Left lung (tissue), 4 donors: ENCODE measurements at regions not wholly inside any gene's neighbourhood (a gene's known extent, or its start where the extent isn't known, plus 50 kb on each side); places are given as distances from the start of the nearest gene placed in this dataset.
A peak's percentile ranks its signal among the peaks of the same experiment; 100 is the strongest.
"Not testable (repeated sequence)": the region's sequence is repeated elsewhere in the genome, so short reads cannot be mapped to it uniquely, and the experiment has no call there.

ENCODE experiments used
- ATAC-seq: fragments of 200-7000 bp; cut with Tn5 transposase; one replicate; pipeline ENCODE4 v1.9.1; 2020; ENCODE audit warnings: moderate library complexity
- DNase-seq, 4 donors: peaks; one replicate each; pipeline ENCODE4 v3.0.0-alpha.2; 2013 to 2020
- H3K27ac ChIP-seq, 2 donors: fragments of 200-600 bp; sonication (generic) in 1 of 2; one replicate each; pipeline versions ENCODE4 v1.5.0 to v1.8.0; 2020 to 2021
- H3K27me3 ChIP-seq, 2 donors: fragments of 200-600 bp; sonication (generic) in 1 of 2; one replicate each; pipeline versions ENCODE4 v1.5.0 to v1.8.0; 2020 to 2021
- H3K36me3 ChIP-seq, 2 donors: fragments of 200-600 bp; sonication (generic) in 1 of 2; one replicate each; pipeline versions ENCODE4 v1.5.0 to v1.8.0; 2020 to 2021
- H3K4me1 ChIP-seq, 2 donors: fragments of 200-600 bp; one replicate each; pipeline ENCODE4 v1.8.0; 2021
- H3K4me3 ChIP-seq, 2 donors: fragments of 200-600 bp; sonication (generic) in 1 of 2; one replicate each; pipeline versions ENCODE4 v1.5.0 to v1.8.0; 2020 to 2021; ENCODE audit warnings: mild to moderate bottlenecking in 1 of 2
- H3K9me3 ChIP-seq, 2 donors: fragments of 200-600 bp; sonication (generic) in 1 of 2; one replicate each; pipeline versions ENCODE4 v1.5.0 to v1.8.0; 2020 to 2021
- intact Hi-C, 2 donors: fragments of 100-400 bp; cut with DNase I; formaldehyde crosslinking; loops; one replicate each; pipeline versions ENCODE4 v1.11.2 to v1.14.2; 2022
- TF ChIP-seq, protein P1 (sequence below), 2 donors: fragments of 200-600 bp; sonication (generic) in 1 of 2; IDR thresholded peaks; one replicate each; pipeline versions ENCODE4 v1.5.0 to v1.8.0; 2021; ENCODE audit warnings: antibody characterized with exemption in 2 of 2
- donor health status: DM: no; HTN: yes; CAD: no.
- donor health status: DM: no; HTN: no; CAD: no.

DNA sequence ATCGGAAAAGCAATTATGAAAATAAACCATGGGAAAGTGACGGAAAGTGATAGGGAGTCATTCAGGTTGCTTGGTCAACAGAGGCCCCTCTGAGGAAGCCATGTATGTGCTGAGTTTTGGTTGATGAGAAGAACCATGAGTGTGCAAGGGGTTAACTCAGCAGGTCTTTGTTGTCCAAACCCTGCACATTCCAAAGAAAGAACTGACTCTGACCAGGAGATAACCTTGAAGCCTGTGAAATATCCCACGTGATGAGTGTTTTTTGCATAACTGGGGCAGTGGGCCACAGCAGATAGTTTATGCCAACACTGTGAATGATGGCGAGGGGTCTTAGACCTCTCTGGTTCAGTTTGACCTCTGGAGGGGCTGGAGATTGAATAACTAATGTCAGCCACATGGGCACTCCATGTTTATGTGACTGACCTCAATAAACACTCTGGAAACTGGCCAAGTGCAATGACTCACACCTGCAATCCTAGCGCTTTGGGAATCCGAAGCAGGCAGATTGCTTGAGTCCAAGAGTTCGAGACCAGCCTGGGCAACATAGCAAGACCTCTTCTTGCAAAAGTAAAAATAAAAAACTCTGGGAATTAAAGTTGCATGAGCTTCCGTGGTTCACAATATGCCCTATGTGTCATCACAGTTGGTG, 154.0 kb upstream of the FOXK1 start:
- Histone ChIP-seq H3K27me3 (no peaks in the 10 kb centered on the region), H3K4me3 (no peak overlapping the region), H3K36me3 (no peaks in the 10 kb centered on the region), H3K27ac (no peak overlapping the region), H3K9me3 (peaks cover 0 to 1% of the 10 kb centered on the region in 2 donors), H3K4me1 (no peaks in the 10 kb centered on the region)
- DNase-seq: no peak
- TF ChIP-seq, protein P1, sequence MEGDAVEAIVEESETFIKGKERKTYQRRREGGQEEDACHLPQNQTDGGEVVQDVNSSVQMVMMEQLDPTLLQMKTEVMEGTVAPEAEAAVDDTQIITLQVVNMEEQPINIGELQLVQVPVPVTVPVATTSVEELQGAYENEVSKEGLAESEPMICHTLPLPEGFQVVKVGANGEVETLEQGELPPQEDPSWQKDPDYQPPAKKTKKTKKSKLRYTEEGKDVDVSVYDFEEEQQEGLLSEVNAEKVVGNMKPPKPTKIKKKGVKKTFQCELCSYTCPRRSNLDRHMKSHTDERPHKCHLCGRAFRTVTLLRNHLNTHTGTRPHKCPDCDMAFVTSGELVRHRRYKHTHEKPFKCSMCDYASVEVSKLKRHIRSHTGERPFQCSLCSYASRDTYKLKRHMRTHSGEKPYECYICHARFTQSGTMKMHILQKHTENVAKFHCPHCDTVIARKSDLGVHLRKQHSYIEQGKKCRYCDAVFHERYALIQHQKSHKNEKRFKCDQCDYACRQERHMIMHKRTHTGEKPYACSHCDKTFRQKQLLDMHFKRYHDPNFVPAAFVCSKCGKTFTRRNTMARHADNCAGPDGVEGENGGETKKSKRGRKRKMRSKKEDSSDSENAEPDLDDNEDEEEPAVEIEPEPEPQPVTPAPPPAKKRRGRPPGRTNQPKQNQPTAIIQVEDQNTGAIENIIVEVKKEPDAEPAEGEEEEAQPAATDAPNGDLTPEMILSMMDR (IDR thresholded peaks at IDR 0.05): no peak
- intact Hi-C loops: no loop called here
- no peak for ATAC-seq

DNA sequence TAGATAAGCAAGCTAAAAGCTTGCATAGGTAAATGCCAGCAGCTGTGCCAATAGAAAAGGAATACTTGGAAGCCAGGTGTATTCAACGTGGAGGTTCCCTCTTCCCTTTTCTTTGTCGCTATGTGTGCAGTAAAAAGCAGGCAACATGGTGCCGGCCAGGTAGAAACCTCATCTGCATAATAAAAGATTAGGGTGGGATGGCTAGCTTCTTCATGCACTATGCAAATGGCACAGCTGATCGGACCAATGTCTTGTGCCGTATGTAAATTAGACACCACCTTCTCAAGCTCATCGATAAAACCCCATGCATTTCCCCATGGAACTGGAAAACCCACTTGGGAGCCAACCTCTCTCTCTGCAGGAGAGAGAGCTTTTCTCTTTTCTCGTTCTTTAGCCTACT, 150.9 kb upstream of the FOXK1 start:
- H3K4me1 ChIP-seq: no peaks in the 10 kb centered on the region
- H3K27ac ChIP-seq: no peak overlapping the region
- H3K9me3 ChIP-seq: peaks cover 0 to 1% of the 10 kb centered on the region in 2 donors
- no peak for ATAC-seq
- TF ChIP-seq, protein P1 (IDR thresholded peaks at IDR 0.05): no peak
- no peaks in the 10 kb centered on the region for H3K36me3 ChIP-seq
- H3K4me3 ChIP-seq: no peak overlapping the region
- no peaks in the 10 kb centered on the region for H3K27me3 ChIP-seq
- intact Hi-C loops: no loop called here
- no peak for DNase-seq

DNA sequence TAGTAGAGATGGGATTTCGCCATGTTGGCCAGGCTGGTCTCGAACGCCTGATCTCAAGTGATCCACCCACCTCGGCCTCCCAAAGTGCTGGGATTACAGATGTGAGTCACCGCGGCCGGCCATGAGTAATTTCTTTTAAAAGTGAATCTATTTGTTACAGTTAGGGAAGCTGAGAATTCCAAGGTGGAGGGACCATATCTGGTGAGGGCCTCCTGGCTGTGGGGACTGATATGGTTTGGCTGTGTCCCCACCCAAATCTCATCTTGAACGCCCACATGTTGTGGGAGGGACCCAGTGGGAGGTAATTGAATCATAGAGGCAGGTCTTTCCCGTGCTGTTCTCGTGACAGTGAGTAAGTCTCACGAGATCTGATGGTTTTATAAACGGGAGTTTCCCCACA, 148.8 kb upstream of the FOXK1 start:
- H3K36me3 ChIP-seq, H3K9me3 ChIP-seq, H3K4me1 ChIP-seq, ATAC-seq, H3K27ac ChIP-seq, DNase-seq, H3K4me3 ChIP-seq, H3K27me3 ChIP-seq, intact Hi-C loops: not testable (repeated sequence)

DNA sequence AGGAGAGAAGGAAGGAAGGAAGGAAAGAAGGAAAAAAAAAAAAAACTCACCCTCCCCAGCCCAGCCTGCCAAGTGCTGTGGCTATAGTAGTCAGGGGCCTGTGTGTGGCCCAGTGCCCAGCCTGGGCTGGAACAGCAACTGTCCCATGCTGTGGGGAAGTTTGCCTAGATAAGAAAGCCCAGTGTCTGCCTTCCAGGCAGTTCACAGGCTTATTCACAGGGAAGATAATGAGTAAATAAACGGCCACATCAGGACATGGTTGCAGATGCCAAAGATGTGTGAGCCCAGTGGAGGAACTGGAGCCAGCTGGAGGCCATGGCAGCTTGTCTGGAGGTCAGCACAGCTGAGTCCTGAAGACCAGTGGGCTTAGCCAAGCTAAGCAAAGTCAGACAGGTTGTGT, 132.4 kb upstream of the FOXK1 start:
- peak; percentile 66 for ATAC-seq
- TF ChIP-seq, protein P1 (IDR thresholded peaks at IDR 0.05): no peak
- no peaks in the 10 kb centered on the region for H3K36me3 ChIP-seq
- H3K4me3 ChIP-seq: no peak overlapping the region
- peaks cover 0 to 26% of the 10 kb centered on the region in 2 donors for H3K9me3 ChIP-seq
- peak in 2 of 4 donors; percentile 24 to 52 for DNase-seq
- H3K4me1 ChIP-seq: no peaks in the 10 kb centered on the region
- no peak overlapping the region for H3K27ac ChIP-seq
- intact Hi-C loops: no loop called here
- H3K27me3 ChIP-seq: no peaks in the 10 kb centered on the region

DNA sequence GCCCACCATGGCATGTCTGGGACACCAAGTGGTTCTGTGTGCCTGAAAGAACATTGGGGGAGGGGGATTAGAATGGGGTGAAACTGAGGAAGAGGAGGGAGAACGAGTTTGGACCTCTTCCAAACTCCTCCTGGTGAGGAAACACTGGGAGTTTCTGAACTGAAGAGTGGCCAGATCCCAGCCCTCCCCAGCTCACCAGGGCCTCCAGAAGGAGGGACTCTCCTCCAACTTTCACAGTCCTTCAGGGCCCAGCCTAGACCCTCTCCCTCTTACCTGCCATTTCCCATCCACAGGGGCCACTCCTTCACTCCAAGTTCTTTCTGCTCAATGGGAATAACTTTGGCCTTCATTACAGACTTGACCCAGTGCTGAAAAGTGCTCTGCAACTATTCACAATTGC, 132.0 kb upstream of the FOXK1 start:
- no peaks in the 10 kb centered on the region for H3K27me3 ChIP-seq
- peaks cover 0 to 29% of the 10 kb centered on the region in 2 donors for H3K9me3 ChIP-seq
- H3K36me3 ChIP-seq: no peaks in the 10 kb centered on the region
- intact Hi-C loops: no loop called here
- DNase-seq (no peak), ATAC-seq (peak; percentile 24)
- H3K4me3 ChIP-seq: no peak overlapping the region
- H3K27ac ChIP-seq: no peak overlapping the region
- TF ChIP-seq, protein P1 (IDR thresholded peaks at IDR 0.05): no peak
- no peaks in the 10 kb centered on the region for H3K4me1 ChIP-seq

DNA sequence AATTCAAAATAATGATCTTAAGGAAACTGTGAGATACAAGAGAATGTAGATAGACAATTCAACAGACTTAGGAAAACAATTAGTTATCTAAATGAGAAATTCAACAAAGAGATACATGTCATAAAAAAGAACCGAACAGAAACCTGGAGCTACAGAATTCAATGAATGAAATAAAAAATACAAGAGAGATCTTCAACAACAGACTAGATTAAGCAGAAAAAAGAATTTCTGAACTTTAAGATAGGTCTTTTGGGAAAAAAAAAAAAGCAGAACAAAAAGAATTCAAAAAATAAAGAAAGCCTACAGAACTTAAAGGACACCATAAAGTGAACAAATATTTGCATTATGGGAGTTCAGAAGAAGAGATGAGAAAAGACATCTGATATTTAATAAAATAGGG, 129.1 kb upstream of the FOXK1 start:
- Histone ChIP-seq H3K4me1 (no peaks in the 10 kb centered on the region), H3K9me3 (peaks cover 0 to 29% of the 10 kb centered on the region in 2 donors), H3K27me3 (no peaks in the 10 kb centered on the region), H3K27ac (no peak overlapping the region), H3K4me3 (no peak overlapping the region), H3K36me3 (no peaks in the 10 kb centered on the region)
- no peak for DNase-seq
- ATAC-seq: no peak
- TF ChIP-seq, protein P1 (IDR thresholded peaks at IDR 0.05): no peak
- intact Hi-C loops: no loop called here
